ENCODE measurements at regions not wholly inside any gene's neighbourhood (a gene's known extent, or its start where the extent isn't known, plus 50 kb on each side); places are given as distances from the start of the nearest gene placed in this dataset.

DNA sequence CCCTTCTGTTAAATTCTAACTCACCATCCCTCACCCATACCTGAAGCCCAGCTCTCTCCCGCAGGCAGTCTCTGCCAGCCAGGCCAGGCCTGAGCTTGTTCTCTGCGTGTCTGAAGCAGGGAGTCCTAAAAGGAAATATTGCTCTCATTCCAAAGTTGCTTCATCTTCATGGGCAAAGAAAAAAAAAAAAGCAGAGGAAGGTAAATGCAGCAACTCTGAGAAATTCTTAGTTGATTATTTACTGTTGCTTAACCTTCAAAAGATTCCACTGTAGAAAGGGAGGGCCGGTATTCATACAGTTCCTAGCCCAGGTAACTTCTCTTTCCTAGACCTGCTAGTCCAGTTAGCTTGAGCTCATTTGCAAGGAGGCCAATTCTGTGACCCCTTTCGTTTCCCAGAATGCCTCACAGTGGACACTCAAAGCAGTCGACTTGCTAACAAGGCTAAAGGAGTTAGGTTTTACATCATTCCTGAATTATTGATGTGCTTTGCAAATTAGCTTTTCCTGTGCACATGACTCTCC is 193.5 kb upstream of the EEA1 start:
- no peak overlapping the region for H3K4me3 ChIP-seq
- peak in 3 of 4 donors; percentile 37 to 70 (median 42) for DNase-seq
- peak overlapping the region; percentile 29 to 41 for H3K27ac ChIP-seq
- H3K9me3 ChIP-seq: no peaks in the 10 kb centered on the region
- intact Hi-C loops (cut with DNase I): no loop called here
- H3K4me1 ChIP-seq: peaks cover 10 to 28% of the 10 kb centered on the region in 2 donors
- peak; percentile 77 for ATAC-seq
- no peaks in the 10 kb centered on the region for H3K36me3 ChIP-seq
- H3K27me3 ChIP-seq: no peaks in the 10 kb centered on the region
- TF ChIP-seq, protein P1, sequence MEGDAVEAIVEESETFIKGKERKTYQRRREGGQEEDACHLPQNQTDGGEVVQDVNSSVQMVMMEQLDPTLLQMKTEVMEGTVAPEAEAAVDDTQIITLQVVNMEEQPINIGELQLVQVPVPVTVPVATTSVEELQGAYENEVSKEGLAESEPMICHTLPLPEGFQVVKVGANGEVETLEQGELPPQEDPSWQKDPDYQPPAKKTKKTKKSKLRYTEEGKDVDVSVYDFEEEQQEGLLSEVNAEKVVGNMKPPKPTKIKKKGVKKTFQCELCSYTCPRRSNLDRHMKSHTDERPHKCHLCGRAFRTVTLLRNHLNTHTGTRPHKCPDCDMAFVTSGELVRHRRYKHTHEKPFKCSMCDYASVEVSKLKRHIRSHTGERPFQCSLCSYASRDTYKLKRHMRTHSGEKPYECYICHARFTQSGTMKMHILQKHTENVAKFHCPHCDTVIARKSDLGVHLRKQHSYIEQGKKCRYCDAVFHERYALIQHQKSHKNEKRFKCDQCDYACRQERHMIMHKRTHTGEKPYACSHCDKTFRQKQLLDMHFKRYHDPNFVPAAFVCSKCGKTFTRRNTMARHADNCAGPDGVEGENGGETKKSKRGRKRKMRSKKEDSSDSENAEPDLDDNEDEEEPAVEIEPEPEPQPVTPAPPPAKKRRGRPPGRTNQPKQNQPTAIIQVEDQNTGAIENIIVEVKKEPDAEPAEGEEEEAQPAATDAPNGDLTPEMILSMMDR (IDR thresholded peaks at IDR 0.05): no peak

DNA sequence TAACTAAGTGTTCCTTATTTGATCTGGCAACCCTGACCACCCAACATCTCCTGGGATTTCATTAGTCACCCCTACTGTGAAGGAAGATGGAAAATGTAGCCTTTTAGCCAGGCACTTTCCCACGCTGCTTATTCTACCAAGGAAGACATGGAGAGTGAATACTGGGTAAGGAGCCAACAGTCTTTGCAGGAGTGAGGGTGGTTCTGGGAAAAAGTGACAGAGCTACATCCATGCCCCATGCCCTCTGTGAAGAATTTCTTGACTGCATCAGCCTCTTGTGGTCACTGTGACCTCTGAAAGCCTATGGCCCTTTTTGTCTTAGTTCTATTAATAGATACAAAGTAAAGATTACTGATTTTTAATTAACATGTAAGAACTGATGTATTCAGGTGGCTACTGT is 196.0 kb upstream of the EEA1 start:
- Histone ChIP-seq H3K27ac (no peak overlapping the region), H3K27me3 (no peaks in the 10 kb centered on the region), H3K4me1 (peaks cover 13 to 44% of the 10 kb centered on the region in 2 donors), H3K9me3 (no peaks in the 10 kb centered on the region), H3K36me3 (no peaks in the 10 kb centered on the region), H3K4me3 (no peak overlapping the region)
- ATAC-seq (no peak), DNase-seq (no peak)
- intact Hi-C loops (cut with DNase I): no loop called here
- TF ChIP-seq, protein P1 (IDR thresholded peaks at IDR 0.05): no peak

DNA sequence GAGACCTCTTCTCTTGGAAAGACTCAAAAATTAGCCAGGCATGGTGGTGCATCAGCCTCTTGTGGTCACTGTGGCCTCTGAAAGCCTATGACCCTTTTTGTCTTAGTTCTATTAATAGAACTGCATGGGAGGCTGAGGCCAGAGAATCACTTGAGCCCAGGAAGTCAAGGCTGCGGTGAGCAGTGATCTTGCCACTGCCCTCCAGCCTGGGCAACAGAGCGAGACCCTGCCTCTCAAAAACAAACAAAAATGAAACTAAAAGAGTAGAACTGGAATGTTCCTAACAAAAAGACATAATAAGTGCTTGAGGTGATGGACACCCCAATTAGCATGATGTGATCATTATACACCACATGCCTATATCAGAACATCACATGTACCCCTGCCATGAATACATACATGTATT is 197.0 kb upstream of the EEA1 start:
- no peak overlapping the region for H3K27ac ChIP-seq
- H3K27me3 ChIP-seq: no peaks in the 10 kb centered on the region
- H3K4me3 ChIP-seq: no peak overlapping the region
- no peaks in the 10 kb centered on the region for H3K36me3 ChIP-seq
- ATAC-seq (no peak), DNase-seq (no peak)
- intact Hi-C loops (cut with DNase I): no loop called here
- peaks cover 13 to 54% of the 10 kb centered on the region in 2 donors for H3K4me1 ChIP-seq
- no peaks in the 10 kb centered on the region for H3K9me3 ChIP-seq
- TF ChIP-seq, protein P1 (IDR thresholded peaks at IDR 0.05): no peak

DNA sequence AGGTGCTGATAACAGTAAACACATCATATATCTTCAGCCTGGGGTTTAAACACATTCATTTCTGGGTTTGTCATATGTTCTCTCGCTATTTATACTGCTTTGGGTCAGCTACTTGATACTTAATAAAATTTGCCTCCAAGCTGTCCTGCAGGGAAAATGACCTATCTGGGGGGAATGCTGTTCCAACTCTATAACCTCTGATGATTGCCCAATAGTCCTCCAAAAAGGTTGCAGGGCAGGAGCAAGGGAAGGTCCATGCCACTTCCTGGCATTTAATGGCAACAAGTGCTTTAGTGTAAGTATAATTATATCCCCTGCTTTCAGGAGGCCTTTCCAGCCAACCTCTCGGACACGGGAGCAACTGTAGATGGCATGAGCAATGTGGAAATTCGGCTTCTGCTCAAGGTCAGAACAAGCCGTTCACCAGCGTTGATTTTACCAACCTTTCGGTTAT is 198.0 kb upstream of the EEA1 start:
- Histone ChIP-seq H3K27ac (peak overlapping the region; percentile 75), H3K4me3 (no peak overlapping the region), H3K4me1 (peaks cover 10 to 48% of the 10 kb centered on the region in 2 donors), H3K27me3 (no peaks in the 10 kb centered on the region), H3K9me3 (no peaks in the 10 kb centered on the region), H3K36me3 (no peaks in the 10 kb centered on the region)
- DNase-seq: peak in 1 of 4 donors; percentile 41
- TF ChIP-seq, protein P1 (IDR thresholded peaks at IDR 0.05): no peak
- intact Hi-C loops (cut with DNase I): no loop called here
- ATAC-seq: peak; percentile 43

DNA sequence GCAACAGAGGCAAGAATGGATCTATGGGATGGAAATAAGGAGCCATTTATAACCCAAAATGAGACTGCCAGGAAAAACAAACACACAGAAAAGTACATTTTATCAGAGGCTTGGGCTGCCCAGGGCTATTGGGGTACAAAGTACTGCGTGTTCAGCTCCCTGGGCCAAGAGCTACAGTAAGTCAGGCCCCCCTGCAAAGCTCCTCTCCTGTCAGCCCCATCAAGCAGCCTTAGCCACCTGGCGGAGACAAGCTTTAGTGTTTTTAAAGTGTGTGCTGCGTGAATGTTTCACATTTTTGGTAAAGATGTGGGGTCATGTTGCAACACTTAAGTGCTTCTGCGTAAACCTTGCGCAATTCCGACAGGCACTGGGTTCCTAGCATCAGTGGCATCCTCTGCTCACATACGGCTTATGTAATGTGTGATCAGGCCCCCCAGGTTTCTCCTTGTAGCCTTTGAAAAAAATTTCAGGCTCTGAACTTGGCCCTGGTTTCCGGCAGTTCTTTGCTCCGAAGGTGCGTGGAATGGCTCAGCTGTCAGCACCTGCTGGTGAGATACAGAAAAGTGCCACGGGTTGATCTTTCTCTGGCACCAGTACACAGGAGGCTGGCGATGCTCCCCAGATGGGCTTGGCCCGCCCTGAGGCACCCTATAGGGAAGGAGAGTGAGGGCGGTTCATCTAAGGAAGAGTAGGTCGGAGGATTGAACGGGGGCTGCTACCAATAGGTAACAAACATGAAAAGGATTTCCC is 198.7 kb upstream of the EEA1 start:
- DNase-seq (peak in 3 of 4 donors; percentile 71 to 84 (median 72)), ATAC-seq (peak; percentile 80)
- Histone ChIP-seq H3K36me3 (no peaks in the 10 kb centered on the region), H3K27me3 (no peaks in the 10 kb centered on the region), H3K4me1 (peaks cover 6 to 42% of the 10 kb centered on the region in 2 donors), H3K4me3 (no peak overlapping the region), H3K27ac (peak overlapping the region; percentile 75), H3K9me3 (no peaks in the 10 kb centered on the region)
- TF ChIP-seq, protein P1 (IDR thresholded peaks at IDR 0.05): peak in 1 of 2 donors; percentile 49
- intact Hi-C loops (cut with DNase I): no loop called here

All from left lung (tissue), 4 donors.